IMR-90 (cell line): ENCODE measurements at regions not wholly inside any gene's neighbourhood (a gene's known extent, or its start where the extent isn't known, plus 50 kb on each side); places are given as distances from the start of the nearest gene placed in this dataset.

ENCODE experiments used
- BHLHE40 ChIP-seq: fragments of 150-350 bp; IDR thresholded peaks from 2 replicates; pipeline ENCODE4 v1.6.1; 2016; ENCODE audit warnings: mild to moderate bottlenecking, low read depth, low read length
- CEBPB ChIP-seq: IDR thresholded peaks from 2 replicates; pipeline ENCODE4 v1.6.1; 2012; ENCODE audit warnings: low read depth, low read length, improper control_type of control experiment
- CHD1 ChIP-seq: IDR thresholded peaks from 2 replicates; pipeline ENCODE4 v1.6.1; 2012; ENCODE audit warnings: low read depth, low read length, improper control_type of control experiment
- CTCF ChIP-seq: conservative IDR thresholded peaks from 2 replicates; pipeline ENCODE4 v1.5.1; 2012; ENCODE audit warnings: mild to moderate bottlenecking, low read depth, low read length, improper control_type of control experiment
- ELK1 ChIP-seq: fragments of 150-350 bp; IDR thresholded peaks from 2 replicates; pipeline ENCODE4 v1.6.1; 2016; ENCODE audit warnings: low read depth, mild to moderate bottlenecking, low read length, moderate library complexity, borderline replicate concordance
- MAZ ChIP-seq: IDR thresholded peaks from 2 replicates; pipeline ENCODE4 v1.6.1; 2012; ENCODE audit warnings: low read depth, mild to moderate bottlenecking, low read length, improper control_type of control experiment, moderate library complexity, borderline replicate concordance
- MXI1 ChIP-seq: IDR thresholded peaks from 2 replicates; pipeline ENCODE4 v1.6.1; 2012; ENCODE audit warnings: low read depth, mild to moderate bottlenecking, low read length, moderate library complexity, borderline replicate concordance
- NFE2L2 ChIP-seq: fragments of 150-350 bp; IDR thresholded peaks from 2 replicates; pipeline ENCODE4 v1.6.1; 2016; ENCODE audit warnings: low read depth, mild to moderate bottlenecking, low read length
- POLR2A ChIP-seq: IDR thresholded peaks from 2 replicates; pipeline ENCODE4 v1.6.1; 2012; ENCODE audit warnings: mild to moderate bottlenecking, low read depth, low read length
- RAD21 ChIP-seq: IDR thresholded peaks from 2 replicates; pipeline ENCODE4 v1.6.1; 2012; ENCODE audit warnings: low read length, improper control_type of control experiment
- RCOR1 ChIP-seq: IDR thresholded peaks from 2 replicates; pipeline ENCODE4 v1.6.1; 2012; ENCODE audit warnings: mild to moderate bottlenecking, low read length, improper control_type of control experiment; ENCODE audit not compliant: insufficient replicate concordance
- RFX5 ChIP-seq: IDR thresholded peaks from 2 replicates; pipeline ENCODE4 v1.8.0; 2012; ENCODE audit warnings: low read depth, mild to moderate bottlenecking, low read length, moderate library complexity
- SMC3 ChIP-seq: fragments of 150-350 bp; IDR thresholded peaks from 2 replicates; pipeline ENCODE4 v1.6.1; 2016; ENCODE audit warnings: low read depth, mild to moderate bottlenecking, antibody characterized with exemption, low read length, moderate library complexity
- USF2 ChIP-seq: fragments of 150-350 bp; IDR thresholded peaks from 2 replicates; pipeline ENCODE4 v1.6.1; 2017; ENCODE audit warnings: mild to moderate bottlenecking, antibody characterized with exemption, low read length, low read depth

- no peak for TF ChIP-seq CTCF
- no peak for TF ChIP-seq POLR2A
- no peak for TF ChIP-seq RFX5
- TF ChIP-seq MAZ, result no peak
- TF ChIP-seq NFE2L2, result no peak
- no peak for TF ChIP-seq CHD1
- TF ChIP-seq SMC3, result no peak
- TF ChIP-seq RCOR1, result no peak
- TF ChIP-seq CEBPB, result no peak
- TF ChIP-seq USF2, result no peak
- TF ChIP-seq RAD21, result no peak
- no peak for TF ChIP-seq MXI1
- TF ChIP-seq BHLHE40, result no peak
- no peak for TF ChIP-seq ELK1
These were observed 621.7 kb downstream of the SEMA5A start for GRCh38 chr5:8924054-8924793.
